ENCODE measurements at regions not wholly inside any gene's neighbourhood (a gene's known extent, or its start where the extent isn't known, plus 50 kb on each side); places are given as distances from the start of the nearest gene placed in this dataset.

GRCh38 chr13:71977028-71977427, 110.0 kb upstream of the DACH1 start:
- no peak for TF ChIP-seq EZH2phosphoT487 (IDR thresholded peaks at IDR 0.05; ENCODE audit: borderline replicate concordance)
- TF ChIP-seq CTCF (IDR thresholded peaks at IDR 0.05 in 2 of 3, conservative IDR thresholded peaks at IDR 0.05 in 1 of 3; ENCODE audit: borderline replicate concordance in 1 of 3, insufficient read depth in 1 of 3, low read depth in 2 of 3, low read length in 2 of 3) = no peak
- no peak for TF ChIP-seq RAD21 (IDR thresholded peaks at IDR 0.05; ENCODE audit: low read depth)
- TF ChIP-seq POLR2A (IDR thresholded peaks at IDR 0.05; ENCODE audit: borderline replicate concordance, extremely low read depth, insufficient read depth, insufficient read length) = no peak
- no peak for TF ChIP-seq MAX (IDR thresholded peaks at IDR 0.05)
- TF ChIP-seq CEBPB (IDR thresholded peaks at IDR 0.05; ENCODE audit: low read depth) = no peak
- TF ChIP-seq JUND (IDR thresholded peaks at IDR 0.05) = no peak
- no peak for TF ChIP-seq POLR2AphosphoS5 (IDR thresholded peaks at IDR 0.05; ENCODE audit: low read depth, low read length)
- no peak for TF ChIP-seq EGR1 (IDR thresholded peaks at IDR 0.05; ENCODE audit: low read depth)
- TF ChIP-seq, protein P1, sequence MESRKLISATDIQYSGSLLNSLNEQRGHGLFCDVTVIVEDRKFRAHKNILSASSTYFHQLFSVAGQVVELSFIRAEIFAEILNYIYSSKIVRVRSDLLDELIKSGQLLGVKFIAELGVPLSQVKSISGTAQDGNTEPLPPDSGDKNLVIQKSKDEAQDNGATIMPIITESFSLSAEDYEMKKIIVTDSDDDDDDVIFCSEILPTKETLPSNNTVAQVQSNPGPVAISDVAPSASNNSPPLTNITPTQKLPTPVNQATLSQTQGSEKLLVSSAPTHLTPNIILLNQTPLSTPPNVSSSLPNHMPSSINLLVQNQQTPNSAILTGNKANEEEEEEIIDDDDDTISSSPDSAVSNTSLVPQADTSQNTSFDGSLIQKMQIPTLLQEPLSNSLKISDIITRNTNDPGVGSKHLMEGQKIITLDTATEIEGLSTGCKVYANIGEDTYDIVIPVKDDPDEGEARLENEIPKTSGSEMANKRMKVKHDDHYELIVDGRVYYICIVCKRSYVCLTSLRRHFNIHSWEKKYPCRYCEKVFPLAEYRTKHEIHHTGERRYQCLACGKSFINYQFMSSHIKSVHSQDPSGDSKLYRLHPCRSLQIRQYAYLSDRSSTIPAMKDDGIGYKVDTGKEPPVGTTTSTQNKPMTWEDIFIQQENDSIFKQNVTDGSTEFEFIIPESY (IDR thresholded peaks at IDR 0.05; ENCODE audit: extremely low read depth, insufficient replicate concordance, low read length) = no peak
- no peak for TF ChIP-seq REST (IDR thresholded peaks at IDR 0.05; ENCODE audit: low read depth)
- no peak for TF ChIP-seq EZH2 (IDR thresholded peaks at IDR 0.05)
